Panc1 (cell line): ENCODE measurements at regions not wholly inside any gene's neighbourhood (a gene's known extent, or its start where the extent isn't known, plus 50 kb on each side); places are given as distances from the start of the nearest gene placed in this dataset.

Source experiments
- ATAC-seq: fragments of 200-7000 bp; cut with Tn5 transposase; 2 replicates; pipeline ENCODE4 v1.9.1; 2020; ENCODE audit warnings: mild to moderate bottlenecking, moderate library complexity
- BruUV-seq: library from RNA; stranded (reverse); fragments of 400-500 nt; replicated peaks from 2 replicates; lab custom pipeline; 2021; lab: Mats Ljungman, UMichigan
- CTCF ChIA-PET: fragments of 300-600 bp; sonication (Branson Sonifier 250); formaldehyde crosslinking; loops from one replicate; lab custom pipeline; 2022; ENCODE audit warnings: antibody characterized with exemption; lab: Charles Lee
- POLR2A ChIA-PET: fragments of 300-600 bp; sonication (Branson Sonifier 250); formaldehyde crosslinking; loops from one replicate; lab custom pipeline; 2022; ENCODE audit warnings: antibody characterized with exemption; lab: Charles Lee
- DNase-seq: peaks from one replicate; pipeline ENCODE4 v3.0.0-alpha.2; 2010; ENCODE audit warnings: low read depth, low spot score
- H3K27ac ChIP-seq: 2 replicates; pipeline ENCODE4 v1.5.1; 2011; ENCODE audit warnings: mild to moderate bottlenecking, low read length, inconsistent platforms
- H3K27me3 ChIP-seq: fragments of 200-500 bp; sonication (Bioruptor generic); 2 replicates; pipeline ENCODE4 v1.6.0; 2014; ENCODE audit warnings: low read length, inconsistent platforms; ENCODE audit not compliant: control insufficient read depth, insufficient read depth
- H3K36me3 ChIP-seq: fragments of 200-500 bp; sonication (Bioruptor generic); 2 replicates; pipeline ENCODE4 v1.5.1; 2014; ENCODE audit warnings: inconsistent platforms, mild to moderate bottlenecking, low read length, moderate library complexity; ENCODE audit not compliant: control insufficient read depth, insufficient read depth
- H3K4me1 ChIP-seq: 2 replicates; pipeline ENCODE4 v1.5.1; 2011; ENCODE audit warnings: inconsistent platforms, mild to moderate bottlenecking, low read length, moderate library complexity; ENCODE audit not compliant: control insufficient read depth, insufficient read depth
- H3K4me3 ChIP-seq, 2 experiments: 2 replicates each; pipeline ENCODE4 v1.5.1; 2011 to 2012; ENCODE audit warnings: low read depth in 2 of 2, low read length in 2 of 2, mild to moderate bottlenecking in 2 of 2, inconsistent platforms in 1 of 2, moderate library complexity in 1 of 2
- H3K9me3 ChIP-seq: fragments of 200-500 bp; sonication (Bioruptor generic); 2 replicates; pipeline ENCODE4 v1.5.1; 2014; ENCODE audit warnings: low read depth, mild to moderate bottlenecking, inconsistent platforms, low read length, moderate library complexity; ENCODE audit not compliant: control insufficient read depth, insufficient read depth
- CTCF ChIP-seq: fragments of 450-650 bp; IDR thresholded peaks from 2 replicates; pipeline ENCODE4 v1.5.1; 2017; ENCODE audit warnings: mild to moderate bottlenecking
- POLR2AphosphoS5 ChIP-seq: IDR thresholded peaks from 2 replicates; pipeline ENCODE4 v1.6.1; 2012; ENCODE audit warnings: mild to moderate bottlenecking, low read depth, low read length, moderate library complexity
- REST ChIP-seq, 2 experiments: IDR thresholded peaks; 2 replicates each; pipeline ENCODE4 v1.6.1; 2011 to 2012; ENCODE audit warnings: low read depth in 2 of 2, control low read depth in 1 of 2, low read length in 1 of 2, mild to moderate bottlenecking in 1 of 2, moderate library complexity in 1 of 2; ENCODE audit not compliant: insufficient read depth in 1 of 2
- SIN3A ChIP-seq: IDR thresholded peaks from 2 replicates; pipeline ENCODE4 v1.6.1; 2012; ENCODE audit warnings: low read depth, mild to moderate bottlenecking, low read length, moderate library complexity, borderline replicate concordance; ENCODE audit not compliant: insufficient read depth
- TCF7L2 ChIP-seq: IDR thresholded peaks from 2 replicates; pipeline ENCODE4 v1.6.1; 2011; ENCODE audit warnings: mild to moderate bottlenecking, low read depth, low read length, inconsistent platforms
- in situ Hi-C: cut with HindIII; loops from 2 replicates; pipeline ENCODE4 v1.10.0; 2016; ENCODE audit warnings: low sequenced_read_pairs, low pct_unique_long_range_greater_than_20kb
- intact Hi-C: fragments of 100-400 bp; cut with micrococcal nuclease; formaldehyde crosslinking; loops from one replicate; pipeline ENCODE4 v1.10.0; 2022; ENCODE audit not compliant: unreplicated experiment

GRCh38 chr5:67543720-67544270 is 347.2 kb upstream of the CD180 start:
- DNase-seq (no peak), ATAC-seq (no peak)
- no TSS peak for BruUV-seq
- TF ChIP-seq TCF7L2 (no peak), SIN3A (no peak), REST (IDR thresholded peaks at IDR 0.05; ENCODE audit: insufficient read depth in 1 of 2, low read depth in 2 of 2, low read length in 1 of 2) (no peak), CTCF (no peak), POLR2AphosphoS5 (no peak)
- intact Hi-C loops = no loop called here
- Histone ChIP-seq H3K27ac (no peak overlapping the region), H3K27me3 (no peaks in the 10 kb centered on the region), H3K9me3 (no peaks in the 10 kb centered on the region), H3K4me3 (no peak overlapping the region), H3K4me1 (no peaks in the 10 kb centered on the region), H3K36me3 (no peaks in the 10 kb centered on the region)
- in situ Hi-C loops = no loop called here
- CTCF ChIA-PET = no interaction called here
- POLR2A ChIA-PET = no interaction called here

- in situ Hi-C loops (no loop called here), intact Hi-C loops (no loop called here)
- no peak for ATAC-seq
Observed at GRCh38 chr5:67542479-67542878, 345.9 kb upstream of the CD180 start.

More at GRCh38 chr5:67542479-67542878, 345.9 kb upstream of the CD180 start:
- Histone ChIP-seq H3K4me3 (no peak overlapping the region), H3K27ac (no peak overlapping the region), H3K4me1 (no peaks in the 10 kb centered on the region), H3K9me3 (no peaks in the 10 kb centered on the region), H3K27me3 (no peaks in the 10 kb centered on the region), H3K36me3 (no peaks in the 10 kb centered on the region)
- ChIA-PET CTCF (no interaction called here), POLR2A (no interaction called here)
- no TSS peak for BruUV-seq
- no peak for TF ChIP-seq POLR2AphosphoS5
- TF ChIP-seq REST (IDR thresholded peaks at IDR 0.05; ENCODE audit: insufficient read depth in 1 of 2, low read depth in 2 of 2, low read length in 1 of 2) = no peak
- TF ChIP-seq SIN3A = no peak
- no peak for TF ChIP-seq TCF7L2
- TF ChIP-seq CTCF = no peak
- DNase-seq = no peak
